Fibroblast of lung (primary cell): ENCODE measurements at regions not wholly inside any gene's neighbourhood (a gene's known extent, or its start where the extent isn't known, plus 50 kb on each side); places are given as distances from the start of the nearest gene placed in this dataset.

Experiments
- DNase-seq, 2 donors: peaks; one replicate each; pipeline versions ENCODE4 v3.0.0 to v3.0.0-alpha.2; 2010; ENCODE audit warnings: low read depth in 2 of 2
- H2AFZ ChIP-seq: 2 replicates; pipeline ENCODE4 v1.5.1; 2012; ENCODE audit warnings: low read length, control low read depth, inconsistent platforms
- H3K27ac ChIP-seq: 2 replicates; pipeline ENCODE4 v1.5.1; 2011; ENCODE audit warnings: low read length, control low read depth; ENCODE audit not compliant: insufficient read depth
- H3K27me3 ChIP-seq: 2 replicates; pipeline ENCODE4 v1.5.1; 2011; ENCODE audit warnings: mild to moderate bottlenecking, low read length; ENCODE audit not compliant: control insufficient read depth, insufficient read depth
- H3K36me3 ChIP-seq: 2 replicates; pipeline ENCODE4 v1.5.1; 2011; ENCODE audit warnings: low read length; ENCODE audit not compliant: control insufficient read depth, insufficient read depth
- H3K4me1 ChIP-seq: 2 replicates; pipeline ENCODE4 v1.5.1; 2011; ENCODE audit warnings: low read length; ENCODE audit not compliant: control insufficient read depth, insufficient read depth; ENCODE audit errors: extremely low read depth
- H3K4me2 ChIP-seq: 2 replicates; pipeline ENCODE4 v1.5.1; 2011; ENCODE audit warnings: low read length, control low read depth; ENCODE audit not compliant: insufficient read depth; ENCODE audit errors: extremely low read depth
- H3K4me3 ChIP-seq, 4 experiments: fragments of 200-600 bp in 1 of 4; sonication (generic) in 1 of 4; replicated peaks in 1 of 4; 2 replicates each; pipeline ENCODE4 v1.5.1; 2011 to 2016; ENCODE audit warnings: low read length in 4 of 4, low read depth in 3 of 4, mild to moderate bottlenecking in 3 of 4, control low read depth in 2 of 4, inconsistent platforms in 1 of 4, mixed read lengths in 1 of 4; ENCODE audit not compliant: insufficient read depth in 1 of 4; ENCODE audit errors: control extremely low read depth in 1 of 4
- H3K79me2 ChIP-seq: 2 replicates; pipeline ENCODE4 v1.5.1; 2012; ENCODE audit warnings: mild to moderate bottlenecking, low read length, inconsistent platforms; ENCODE audit not compliant: control insufficient read depth, insufficient read depth
- H3K9ac ChIP-seq: 2 replicates; pipeline ENCODE4 v1.5.1; 2011; ENCODE audit warnings: mild to moderate bottlenecking, low read length, control low read depth; ENCODE audit not compliant: insufficient read depth
- H3K9me3 ChIP-seq: 2 replicates; pipeline ENCODE4 v1.5.1; 2012; ENCODE audit warnings: low read depth, low read length; ENCODE audit not compliant: control insufficient read depth, insufficient read depth
- H4K20me1 ChIP-seq: 2 replicates; pipeline ENCODE4 v1.5.1; 2011; ENCODE audit warnings: low read length; ENCODE audit not compliant: control insufficient read depth, insufficient read depth; ENCODE audit errors: extremely low read depth
- EZH2 ChIP-seq: IDR thresholded peaks from 2 replicates; pipeline ENCODE4 v1.5.1; 2012; ENCODE audit warnings: low read length, control low read depth, mild to moderate bottlenecking; ENCODE audit errors: missing control alignments
- TF ChIP-seq, protein P1 (sequence below), 2 donors: IDR thresholded peaks in 1 of 2; conservative IDR thresholded peaks in 1 of 2; 1 replicate in 1 of 2; 2 replicates in 1 of 2; pipeline ENCODE4 v1.5.1; 2011 to 2012; ENCODE audit warnings: low read length in 2 of 2, control low read depth in 1 of 2, inconsistent platforms in 1 of 2, low read depth in 1 of 2, mild to moderate bottlenecking in 1 of 2

DNA sequence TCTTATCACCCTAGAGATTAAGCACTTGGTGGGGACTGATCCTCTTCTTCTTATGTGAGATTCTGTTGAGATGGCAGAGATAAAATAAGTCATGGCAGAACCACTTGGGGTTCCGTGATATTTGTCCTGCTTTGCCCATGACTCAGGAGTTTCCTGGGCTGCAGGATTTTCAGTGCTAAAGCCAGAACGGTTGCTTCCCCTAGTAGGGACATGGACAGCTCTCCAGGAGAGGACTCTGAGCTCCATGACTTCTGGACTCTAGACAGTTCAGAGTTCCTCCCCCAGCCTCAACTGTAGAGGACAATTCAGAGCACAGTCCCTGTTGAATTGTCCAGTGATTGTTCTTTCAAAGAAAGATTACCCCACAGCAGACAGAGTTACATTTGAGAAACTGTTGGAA lies 98.8 kb downstream of the OLFM4 start:
- no peak overlapping the region for H3K9ac ChIP-seq
- H3K4me3 ChIP-seq, result no peak overlapping the region
- H3K9me3 ChIP-seq, result no peaks in the 10 kb centered on the region
- H3K4me1 ChIP-seq, result no peaks in the 10 kb centered on the region
- H3K27me3 ChIP-seq, result no peaks in the 10 kb centered on the region
- H3K27ac ChIP-seq, result no peak overlapping the region
- H3K4me2 ChIP-seq, result no peak overlapping the region
- H4K20me1 ChIP-seq, result no peaks in the 10 kb centered on the region
- TF ChIP-seq, protein P1, sequence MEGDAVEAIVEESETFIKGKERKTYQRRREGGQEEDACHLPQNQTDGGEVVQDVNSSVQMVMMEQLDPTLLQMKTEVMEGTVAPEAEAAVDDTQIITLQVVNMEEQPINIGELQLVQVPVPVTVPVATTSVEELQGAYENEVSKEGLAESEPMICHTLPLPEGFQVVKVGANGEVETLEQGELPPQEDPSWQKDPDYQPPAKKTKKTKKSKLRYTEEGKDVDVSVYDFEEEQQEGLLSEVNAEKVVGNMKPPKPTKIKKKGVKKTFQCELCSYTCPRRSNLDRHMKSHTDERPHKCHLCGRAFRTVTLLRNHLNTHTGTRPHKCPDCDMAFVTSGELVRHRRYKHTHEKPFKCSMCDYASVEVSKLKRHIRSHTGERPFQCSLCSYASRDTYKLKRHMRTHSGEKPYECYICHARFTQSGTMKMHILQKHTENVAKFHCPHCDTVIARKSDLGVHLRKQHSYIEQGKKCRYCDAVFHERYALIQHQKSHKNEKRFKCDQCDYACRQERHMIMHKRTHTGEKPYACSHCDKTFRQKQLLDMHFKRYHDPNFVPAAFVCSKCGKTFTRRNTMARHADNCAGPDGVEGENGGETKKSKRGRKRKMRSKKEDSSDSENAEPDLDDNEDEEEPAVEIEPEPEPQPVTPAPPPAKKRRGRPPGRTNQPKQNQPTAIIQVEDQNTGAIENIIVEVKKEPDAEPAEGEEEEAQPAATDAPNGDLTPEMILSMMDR (conservative IDR thresholded peaks at IDR 0.05 in 1 of 2, IDR thresholded peaks at IDR 0.05 in 1 of 2; ENCODE audit: low read depth in 1 of 2, low read length in 2 of 2), result no peak
- no peak for TF ChIP-seq EZH2
- no peak for DNase-seq
- H3K79me2 ChIP-seq, result no peaks in the 10 kb centered on the region
- no peak overlapping the region for H2AFZ ChIP-seq
- H3K36me3 ChIP-seq, result no peaks in the 10 kb centered on the region

DNA sequence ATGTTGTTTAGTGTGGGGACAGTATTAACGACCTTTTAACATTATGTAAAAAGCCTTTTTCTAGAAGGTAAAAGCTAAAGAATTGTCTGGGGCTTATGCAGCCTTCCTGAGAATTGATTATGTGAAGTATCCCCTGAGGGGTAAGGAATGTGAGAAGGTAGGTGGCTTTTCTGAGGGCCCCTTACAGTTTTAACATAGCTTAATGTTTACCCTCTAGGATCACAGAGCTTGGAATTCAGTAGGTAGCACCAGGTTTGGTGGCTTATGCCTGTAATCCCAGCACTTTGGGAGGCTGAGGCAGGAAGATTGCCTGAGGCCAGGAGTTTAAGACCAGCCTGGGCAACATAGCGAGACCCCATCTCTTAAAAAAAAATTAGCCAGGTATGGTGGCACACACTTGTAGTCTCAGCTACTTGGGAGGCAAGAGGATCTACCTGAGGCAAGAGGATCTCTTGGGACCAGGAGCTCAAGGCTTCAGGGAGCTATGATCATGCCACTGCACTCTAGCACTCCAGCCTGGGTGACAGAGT lies 101.3 kb downstream of the OLFM4 start:
- no peak overlapping the region for H3K4me3 ChIP-seq
- TF ChIP-seq EZH2, result no peak
- TF ChIP-seq, protein P1 (conservative IDR thresholded peaks at IDR 0.05 in 1 of 2, IDR thresholded peaks at IDR 0.05 in 1 of 2; ENCODE audit: low read depth in 1 of 2, low read length in 2 of 2), result no peak
- H3K4me1 ChIP-seq, result no peaks in the 10 kb centered on the region
- H3K27ac ChIP-seq, result no peak overlapping the region
- no peak overlapping the region for H2AFZ ChIP-seq
- no peak overlapping the region for H3K4me2 ChIP-seq
- H3K9me3 ChIP-seq, result no peaks in the 10 kb centered on the region
- no peaks in the 10 kb centered on the region for H3K27me3 ChIP-seq
- H3K36me3 ChIP-seq, result no peaks in the 10 kb centered on the region
- no peaks in the 10 kb centered on the region for H3K79me2 ChIP-seq
- no peaks in the 10 kb centered on the region for H4K20me1 ChIP-seq
- no peak for DNase-seq
- no peak overlapping the region for H3K9ac ChIP-seq

DNA sequence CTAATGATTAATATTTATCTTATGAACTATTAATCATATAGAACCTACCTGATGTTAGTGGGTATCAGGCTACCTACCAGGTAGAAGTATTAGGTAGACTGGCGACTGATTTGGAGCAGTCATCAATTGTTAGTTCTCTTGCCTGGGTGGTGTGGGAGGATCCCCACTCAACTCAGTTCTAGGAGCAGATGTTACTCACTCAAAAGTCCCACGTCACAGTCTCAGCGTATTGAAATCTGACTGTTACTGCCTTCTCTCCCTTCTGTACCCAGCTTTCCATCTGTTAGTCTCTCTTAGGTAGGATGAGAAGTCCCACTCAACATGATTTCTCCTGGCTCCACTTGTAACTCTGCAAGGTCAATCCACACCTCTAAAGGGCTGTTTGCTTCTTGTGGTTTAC lies 102.7 kb downstream of the OLFM4 start:
- Histone ChIP-seq H3K9ac (no peak overlapping the region), H3K27me3 (no peaks in the 10 kb centered on the region), H3K79me2 (no peaks in the 10 kb centered on the region), H3K36me3 (no peaks in the 10 kb centered on the region), H3K4me3 (no peak overlapping the region), H3K27ac (no peak overlapping the region), H2AFZ (no peak overlapping the region), H3K9me3 (no peaks in the 10 kb centered on the region), H3K4me2 (no peak overlapping the region), H4K20me1 (no peaks in the 10 kb centered on the region), H3K4me1 (no peaks in the 10 kb centered on the region)
- no peak for DNase-seq
- TF ChIP-seq, protein P1 (conservative IDR thresholded peaks at IDR 0.05 in 1 of 2, IDR thresholded peaks at IDR 0.05 in 1 of 2; ENCODE audit: low read depth in 1 of 2, low read length in 2 of 2), result no peak
- TF ChIP-seq EZH2, result no peak
